Activated CD8-positive, alpha-beta T cell treated with anti-CD3 and anti-CD28 coated beads for 36 hours (primary cell): ENCODE measurements at regions not wholly inside any gene's neighbourhood (a gene's known extent, or its start where the extent isn't known, plus 50 kb on each side); places are given as distances from the start of the nearest gene placed in this dataset.

ENCODE experiments used
- ATAC-seq: fragments of 200-7000 bp; cut with Tn5 transposase; one replicate; pipeline ENCODE4 v1.10.0; 2021; ENCODE audit warnings: mild to moderate bottlenecking, moderate library complexity
- CTCF ChIA-PET: fragments of 350-600 bp; sonication (Branson Sonifier 250); formaldehyde crosslinking; loops from one replicate; lab custom pipeline; 2021; ENCODE audit warnings: antibody characterized with exemption; lab: Charles Lee
- POLR2A ChIA-PET: fragments of 350-600 bp; sonication (Branson Sonifier 250); formaldehyde crosslinking; loops from one replicate; lab custom pipeline; 2021; ENCODE audit warnings: antibody characterized with exemption; lab: Charles Lee
- DNase-seq: peaks from one replicate; pipeline ENCODE4 v3.0.0-alpha.2; 2020
- H3K27ac Mint-ChIP-seq: one replicate; pipeline ENCODE4 v1.8.0; 2021; ENCODE audit warnings: mild to moderate bottlenecking, mixed read lengths
- H3K27me3 Mint-ChIP-seq: one replicate; pipeline ENCODE4 v1.8.0; 2021; ENCODE audit warnings: mixed read lengths
- H3K36me3 Mint-ChIP-seq: one replicate; pipeline ENCODE4 v1.8.0; 2021; ENCODE audit warnings: low read depth, mixed read lengths
- H3K4me1 Mint-ChIP-seq: one replicate; pipeline ENCODE4 v1.8.0; 2021; ENCODE audit warnings: low read depth, mixed read lengths
- H3K4me3 Mint-ChIP-seq: one replicate; pipeline ENCODE4 v1.8.0; 2021; ENCODE audit warnings: mild to moderate bottlenecking, moderate library complexity, mixed read lengths
- H3K9me3 Mint-ChIP-seq: one replicate; pipeline ENCODE4 v1.8.0; 2021; ENCODE audit warnings: mixed read lengths
- intact Hi-C: fragments of 100-400 bp; cut with micrococcal nuclease; formaldehyde crosslinking; loops from one replicate; pipeline ENCODE4 v1.10.0; 2022
- TF ChIP-seq, protein P1 (sequence below): fragments of 200-600 bp; IDR thresholded peaks from one replicate; pipeline ENCODE4 v1.8.0; 2022; ENCODE audit warnings: antibody characterized with exemption, mild to moderate bottlenecking

DNA sequence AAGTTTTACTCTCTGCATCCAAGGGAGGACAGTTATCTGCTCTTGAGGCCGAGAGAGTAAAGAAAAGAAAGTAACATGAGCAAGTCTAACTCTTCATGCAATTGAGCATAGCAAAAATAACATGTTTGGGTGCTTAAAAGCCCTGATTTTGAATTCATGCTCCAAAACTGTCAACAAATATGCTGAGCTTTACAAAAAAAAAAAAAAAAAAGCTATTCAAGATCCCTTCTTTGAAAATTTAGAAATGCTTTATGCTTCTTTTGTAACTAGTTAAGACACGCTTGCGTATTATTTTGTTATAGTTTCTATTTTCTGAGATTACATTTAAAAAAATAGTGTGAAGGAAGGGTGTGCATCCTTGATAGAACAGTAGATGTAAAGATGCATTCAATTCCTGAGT lies 1733.0 kb downstream of the MRPL39 start:
- TF ChIP-seq, protein P1, sequence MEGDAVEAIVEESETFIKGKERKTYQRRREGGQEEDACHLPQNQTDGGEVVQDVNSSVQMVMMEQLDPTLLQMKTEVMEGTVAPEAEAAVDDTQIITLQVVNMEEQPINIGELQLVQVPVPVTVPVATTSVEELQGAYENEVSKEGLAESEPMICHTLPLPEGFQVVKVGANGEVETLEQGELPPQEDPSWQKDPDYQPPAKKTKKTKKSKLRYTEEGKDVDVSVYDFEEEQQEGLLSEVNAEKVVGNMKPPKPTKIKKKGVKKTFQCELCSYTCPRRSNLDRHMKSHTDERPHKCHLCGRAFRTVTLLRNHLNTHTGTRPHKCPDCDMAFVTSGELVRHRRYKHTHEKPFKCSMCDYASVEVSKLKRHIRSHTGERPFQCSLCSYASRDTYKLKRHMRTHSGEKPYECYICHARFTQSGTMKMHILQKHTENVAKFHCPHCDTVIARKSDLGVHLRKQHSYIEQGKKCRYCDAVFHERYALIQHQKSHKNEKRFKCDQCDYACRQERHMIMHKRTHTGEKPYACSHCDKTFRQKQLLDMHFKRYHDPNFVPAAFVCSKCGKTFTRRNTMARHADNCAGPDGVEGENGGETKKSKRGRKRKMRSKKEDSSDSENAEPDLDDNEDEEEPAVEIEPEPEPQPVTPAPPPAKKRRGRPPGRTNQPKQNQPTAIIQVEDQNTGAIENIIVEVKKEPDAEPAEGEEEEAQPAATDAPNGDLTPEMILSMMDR, result no peak
- DNase-seq (no peak), ATAC-seq (no peak)
- intact Hi-C loops, result no loop called here
- H3K36me3 Mint-ChIP-seq, result no peaks in the 10 kb centered on the region
- ChIA-PET POLR2A (no interaction called here), CTCF (no interaction called here)
- no peaks in the 10 kb centered on the region for H3K27me3 Mint-ChIP-seq
- H3K27ac Mint-ChIP-seq, result no peak overlapping the region
- no peak overlapping the region for H3K4me3 Mint-ChIP-seq
- no peaks in the 10 kb centered on the region for H3K4me1 Mint-ChIP-seq
- H3K9me3 Mint-ChIP-seq, result no peaks in the 10 kb centered on the region

DNA sequence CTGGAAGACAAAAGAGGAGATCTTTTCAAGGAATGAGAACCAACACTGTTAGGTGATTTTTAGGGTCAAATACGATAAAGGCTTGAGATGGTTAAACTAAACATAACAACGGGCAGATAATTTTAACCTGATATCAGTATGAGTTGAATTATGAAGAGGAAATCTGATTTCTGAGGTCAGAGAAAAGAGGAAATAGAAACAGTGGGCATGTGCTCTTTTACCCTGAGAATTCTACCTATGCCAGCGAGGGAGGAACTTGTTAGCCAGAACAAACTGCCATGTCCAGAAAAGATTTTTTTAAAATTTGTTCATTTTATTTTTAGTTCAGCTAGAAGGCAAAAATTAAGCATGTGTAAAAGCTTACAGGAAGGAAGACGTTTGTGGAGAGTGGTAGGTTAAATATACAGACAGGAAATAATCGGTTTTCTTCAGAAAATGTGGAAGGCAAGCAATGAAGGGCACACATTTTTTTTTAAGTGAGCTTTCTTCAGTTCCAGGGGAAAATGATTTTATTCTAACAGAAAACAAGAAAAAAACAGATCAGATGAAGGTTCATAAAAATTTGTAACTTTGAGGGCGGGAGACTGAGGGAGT lies 1745.3 kb downstream of the MRPL39 start:
- H3K4me1 Mint-ChIP-seq, result peaks cover 25% of the 10 kb centered on the region
- CTCF ChIA-PET, result interaction anchor here (0.6 to 1.4 kb wide), 2 partner anchors 17 to 107 kb away, joined by 3 to 5 read pairs; no protein-coding TSS in a partner anchor
- H3K27me3 Mint-ChIP-seq, result no peaks in the 10 kb centered on the region
- intact Hi-C loops, result no loop called here
- no peaks in the 10 kb centered on the region for H3K9me3 Mint-ChIP-seq
- peak overlapping the region; percentile 50 for H3K27ac Mint-ChIP-seq
- H3K4me3 Mint-ChIP-seq, result no peak overlapping the region
- TF ChIP-seq, protein P1, result no peak
- POLR2A ChIA-PET, result no interaction called here
- no peak for ATAC-seq
- no peak for DNase-seq
- H3K36me3 Mint-ChIP-seq, result no peaks in the 10 kb centered on the region

DNA sequence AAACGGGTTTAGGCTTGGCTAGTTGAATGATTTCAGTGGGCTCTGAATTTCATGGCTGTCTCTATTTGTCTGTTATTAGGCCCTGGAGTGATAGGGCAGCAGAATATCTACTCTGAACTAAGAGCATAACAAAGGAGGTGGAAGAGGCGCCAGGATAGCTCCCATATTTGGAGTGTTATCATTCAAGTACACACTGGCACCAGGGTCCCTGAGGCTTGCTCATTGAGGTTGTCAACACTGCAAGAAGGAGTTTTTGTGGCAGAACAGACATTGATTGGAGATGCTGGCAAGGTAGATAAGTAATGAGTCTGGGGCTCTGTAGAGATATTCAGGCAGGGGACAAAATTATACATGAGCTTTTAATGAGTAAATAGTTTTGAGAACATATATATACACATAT lies 1748.4 kb downstream of the MRPL39 start:
- H3K4me1 Mint-ChIP-seq, result peaks cover 25% of the 10 kb centered on the region
- H3K27ac Mint-ChIP-seq, result no peak overlapping the region
- ChIA-PET CTCF (interaction anchor here (1.2 kb wide), 1 partner anchor 110 kb away, joined by 8 read pairs; no protein-coding TSS in a partner anchor), POLR2A (interaction anchor here (1.2 kb wide), 1 partner anchor 33 kb away, joined by 3 read pairs; no protein-coding TSS in a partner anchor)
- H3K27me3 Mint-ChIP-seq, result no peaks in the 10 kb centered on the region
- ATAC-seq (peak; percentile 64), DNase-seq (peak; percentile 15)
- TF ChIP-seq, protein P1, result no peak
- H3K9me3 Mint-ChIP-seq, result no peaks in the 10 kb centered on the region
- no peaks in the 10 kb centered on the region for H3K36me3 Mint-ChIP-seq
- intact Hi-C loops, result no loop called here
- no peak overlapping the region for H3K4me3 Mint-ChIP-seq

DNA sequence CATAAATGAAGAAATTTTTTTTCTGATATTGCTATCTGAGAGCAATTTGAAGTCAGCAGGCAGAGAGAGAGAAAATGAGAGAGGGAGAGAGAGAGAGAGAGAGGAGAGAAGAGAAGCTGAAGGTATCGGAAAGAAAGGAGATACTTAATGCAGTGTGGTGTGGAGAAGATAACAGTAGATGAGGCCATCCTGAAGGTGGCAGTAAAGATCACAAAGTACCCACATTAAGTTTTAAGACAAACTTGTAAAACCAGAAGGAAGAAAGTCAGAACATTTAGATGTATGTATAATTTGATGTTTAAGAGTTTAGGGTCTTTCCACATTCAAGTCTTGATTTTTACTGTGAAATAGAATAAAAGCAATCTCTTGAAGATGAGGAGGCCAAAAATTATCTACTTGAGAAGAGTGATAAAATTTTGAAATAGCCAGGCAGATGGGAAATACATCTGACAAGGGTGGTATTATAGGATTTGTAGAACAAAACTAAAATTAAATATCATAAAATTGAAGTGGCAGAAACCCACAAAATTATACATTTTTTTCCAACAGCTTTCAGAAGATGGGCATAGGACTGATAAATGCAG lies 1753.4 kb downstream of the MRPL39 start:
- peaks cover 6% of the 10 kb centered on the region for H3K4me1 Mint-ChIP-seq
- ATAC-seq, result peak; percentile 71
- H3K4me3 Mint-ChIP-seq, result no peak overlapping the region
- H3K9me3 Mint-ChIP-seq, result no peaks in the 10 kb centered on the region
- intact Hi-C loops, result loop anchor here (1.0 kb wide), 1 partner anchor 114 kb away; no protein-coding TSS in a partner anchor
- CTCF ChIA-PET, result interaction anchor here (0.9 to 7.8 kb wide), 15 partner anchors 10 to 233 kb away, joined by 3 to 68 read pairs (median 3); no protein-coding TSS in a partner anchor
- H3K36me3 Mint-ChIP-seq, result no peaks in the 10 kb centered on the region
- POLR2A ChIA-PET, result no interaction called here
- H3K27me3 Mint-ChIP-seq, result no peaks in the 10 kb centered on the region
- DNase-seq, result peak; percentile 25
- H3K27ac Mint-ChIP-seq, result no peak overlapping the region
- TF ChIP-seq, protein P1, result peak; percentile 68

DNA sequence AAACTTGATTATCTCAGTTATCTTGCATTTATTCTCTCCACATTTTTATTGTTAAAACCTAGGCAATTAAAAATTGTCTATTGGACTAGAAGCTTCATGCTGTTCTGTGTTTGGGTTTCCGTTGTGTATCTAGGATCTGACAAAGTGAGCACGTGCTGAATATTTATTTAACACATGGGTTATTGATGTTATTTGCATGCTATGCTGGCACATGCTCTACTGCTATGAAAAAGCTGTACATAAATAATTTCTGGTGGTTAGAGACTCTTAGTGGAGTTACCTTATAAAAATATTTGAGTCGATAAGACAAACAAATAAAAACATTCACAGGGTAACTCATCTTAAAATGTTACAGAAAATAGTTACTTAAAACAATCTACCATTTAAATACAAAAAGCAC lies 1769.7 kb downstream of the MRPL39 start:
- POLR2A ChIA-PET, result no interaction called here
- H3K4me3 Mint-ChIP-seq, result no peak overlapping the region
- TF ChIP-seq, protein P1, result no peak
- intact Hi-C loops, result no loop called here
- CTCF ChIA-PET, result no interaction called here
- no peaks in the 10 kb centered on the region for H3K27me3 Mint-ChIP-seq
- no peaks in the 10 kb centered on the region for H3K36me3 Mint-ChIP-seq
- no peaks in the 10 kb centered on the region for H3K4me1 Mint-ChIP-seq
- H3K27ac Mint-ChIP-seq, result no peak overlapping the region
- ATAC-seq (no peak), DNase-seq (no peak)
- peaks cover 9% of the 10 kb centered on the region for H3K9me3 Mint-ChIP-seq
